Non-pigmented ciliary epithelial cell (primary cell): ENCODE measurements at regions not wholly inside any gene's neighbourhood (a gene's known extent, or its start where the extent isn't known, plus 50 kb on each side); places are given as distances from the start of the nearest gene placed in this dataset.
"Not testable (repeated sequence)": the region's sequence is repeated elsewhere in the genome, so short reads cannot be mapped to it uniquely, and the experiment has no call there.

Source experiments
- DNase-seq: peaks from one replicate; pipeline ENCODE4 v3.0.0-alpha.2; 2010; ENCODE audit warnings: low read depth

DNA sequence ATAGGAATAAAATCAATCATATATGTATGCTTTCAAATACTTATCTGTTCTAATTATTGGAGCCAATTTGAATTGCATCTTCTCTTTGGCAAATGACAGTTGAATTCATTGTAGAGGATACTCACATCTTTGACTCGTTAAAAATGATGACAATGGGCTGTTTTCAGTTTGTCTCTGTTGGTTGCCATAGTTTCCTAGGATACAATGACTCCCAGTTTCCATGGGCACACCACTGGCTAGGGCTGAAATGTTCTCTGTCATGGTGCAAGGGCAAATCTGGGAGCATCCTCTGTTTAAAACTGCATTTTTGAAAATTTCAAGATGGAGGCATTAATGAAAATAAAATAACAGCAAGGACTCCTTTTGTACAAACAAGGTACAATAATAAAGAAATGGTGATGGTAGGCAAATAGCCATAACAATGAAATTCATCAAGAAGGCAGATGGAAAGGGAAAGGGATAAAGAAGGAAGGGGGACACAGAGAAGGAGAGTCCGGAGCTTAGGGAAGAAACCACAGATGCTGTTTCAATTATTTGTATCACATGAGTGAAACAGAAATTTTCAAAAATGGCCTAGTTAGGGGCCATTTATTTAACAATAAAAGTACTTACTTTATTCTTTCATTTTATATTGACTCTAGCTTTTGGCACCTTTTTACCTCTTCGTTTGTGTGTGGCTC is 378.8 kb upstream of the SEMA6A start:
- DNase-seq, result no peak

GRCh38 chr5:116951219-116951618 is 376.6 kb upstream of the SEMA6A start:
- no peak for DNase-seq

DNA sequence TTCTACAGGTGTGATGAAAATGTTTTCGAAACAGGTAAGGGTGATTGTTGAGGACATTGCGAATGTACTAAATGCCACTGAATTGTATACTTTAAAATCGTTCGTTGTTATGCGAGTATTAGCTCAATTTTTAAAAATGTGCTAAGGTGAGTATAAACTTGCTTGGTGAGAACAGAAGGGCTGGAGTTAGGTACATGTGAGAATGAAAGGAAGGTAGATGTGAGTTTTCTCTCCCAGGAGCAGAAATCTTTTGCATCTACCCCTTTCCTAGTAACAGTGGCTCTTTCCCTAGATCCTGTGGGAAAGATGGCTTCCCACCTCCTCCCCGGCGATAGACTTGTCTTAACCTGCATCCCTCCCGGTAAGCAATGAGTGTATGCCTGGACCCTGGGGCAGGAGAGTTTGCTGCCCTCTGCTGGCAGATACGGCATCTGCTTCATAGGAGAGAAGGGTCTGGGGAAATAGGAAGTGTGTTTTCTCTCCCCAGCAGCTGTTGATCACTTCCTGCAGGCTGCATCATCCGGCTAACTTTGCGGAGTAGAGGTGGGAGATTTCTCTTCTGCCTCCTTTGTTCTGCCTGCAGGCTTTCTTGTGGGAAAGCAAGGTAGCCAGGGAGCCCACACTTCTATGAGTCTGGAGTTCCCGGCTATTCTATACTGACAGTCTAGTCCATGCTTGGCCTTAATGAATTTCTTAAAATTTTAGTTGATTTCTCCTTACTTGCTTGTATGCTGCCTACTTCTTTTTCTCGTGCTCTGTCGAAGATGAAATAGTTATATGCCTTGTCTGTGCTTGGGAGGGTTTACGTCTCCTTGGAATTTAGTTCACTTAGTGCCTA is 373.3 kb upstream of the SEMA6A start:
- DNase-seq, result no peak

DNA sequence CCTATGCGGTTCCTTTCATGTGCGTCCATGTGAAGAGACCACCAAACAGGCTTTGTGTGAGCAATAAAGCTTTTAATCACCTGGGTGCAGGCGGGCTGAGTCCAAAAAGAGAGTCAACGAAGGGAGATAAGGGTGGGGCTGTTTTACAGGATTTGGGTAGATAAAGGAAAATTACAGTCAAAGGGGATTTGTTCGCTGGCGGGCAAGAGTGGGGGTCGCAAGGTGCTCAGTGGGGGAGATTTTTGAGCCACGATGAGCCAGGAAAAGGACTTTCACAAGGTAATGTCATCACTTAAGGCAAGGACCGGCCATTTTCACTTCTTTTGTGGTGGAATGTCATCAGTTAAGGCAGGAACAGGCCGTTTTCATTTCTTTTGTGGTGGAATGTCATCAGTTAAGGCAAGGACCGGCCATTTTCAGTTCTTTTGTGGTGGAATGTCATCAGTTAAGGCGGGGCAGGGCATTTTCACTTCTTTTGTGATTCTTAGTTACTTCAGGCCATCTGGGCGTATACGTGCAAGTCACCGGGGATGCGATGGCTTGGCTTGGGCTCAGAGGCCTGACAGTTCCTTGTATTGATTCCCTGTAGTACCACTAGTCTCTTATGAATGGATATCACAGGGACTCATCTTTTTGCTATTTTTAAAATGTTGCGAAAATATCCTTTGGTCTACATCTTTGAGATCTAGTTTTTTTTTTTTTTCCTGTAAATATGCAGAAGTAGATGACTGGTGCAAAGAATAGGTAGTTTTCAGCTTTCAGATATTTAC is 371.2 kb upstream of the SEMA6A start:
- not testable (repeated sequence) for DNase-seq

GRCh38 chr5:116944183-116944582 is 369.6 kb upstream of the SEMA6A start:
- no peak for DNase-seq

- no peak for DNase-seq
Observed at GRCh38 chr5:116942622-116943021, 368.0 kb upstream of the SEMA6A start.

- no peak for DNase-seq
Observed at GRCh38 chr5:116939641-116940040, 365.0 kb upstream of the SEMA6A start.

DNA sequence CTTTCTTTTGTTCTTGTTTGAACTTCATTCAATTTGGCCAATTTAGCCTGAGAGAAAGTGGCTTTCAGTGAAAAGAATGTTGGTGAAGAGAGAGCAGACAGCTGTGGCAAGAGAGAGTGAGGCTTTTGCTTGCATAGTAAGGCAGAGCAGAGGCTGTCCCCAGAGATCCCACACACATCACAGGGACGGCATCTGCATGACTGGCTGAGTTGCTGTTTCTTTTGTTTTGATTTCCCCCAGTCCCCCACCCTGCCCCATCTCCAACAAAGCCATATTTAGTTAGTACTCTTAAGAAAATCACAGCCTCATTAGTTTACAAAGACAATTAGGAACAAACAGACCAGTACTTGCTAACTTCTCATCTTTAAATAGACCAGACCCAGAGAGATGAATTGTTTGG is 363.9 kb upstream of the SEMA6A start:
- no peak for DNase-seq

DNA sequence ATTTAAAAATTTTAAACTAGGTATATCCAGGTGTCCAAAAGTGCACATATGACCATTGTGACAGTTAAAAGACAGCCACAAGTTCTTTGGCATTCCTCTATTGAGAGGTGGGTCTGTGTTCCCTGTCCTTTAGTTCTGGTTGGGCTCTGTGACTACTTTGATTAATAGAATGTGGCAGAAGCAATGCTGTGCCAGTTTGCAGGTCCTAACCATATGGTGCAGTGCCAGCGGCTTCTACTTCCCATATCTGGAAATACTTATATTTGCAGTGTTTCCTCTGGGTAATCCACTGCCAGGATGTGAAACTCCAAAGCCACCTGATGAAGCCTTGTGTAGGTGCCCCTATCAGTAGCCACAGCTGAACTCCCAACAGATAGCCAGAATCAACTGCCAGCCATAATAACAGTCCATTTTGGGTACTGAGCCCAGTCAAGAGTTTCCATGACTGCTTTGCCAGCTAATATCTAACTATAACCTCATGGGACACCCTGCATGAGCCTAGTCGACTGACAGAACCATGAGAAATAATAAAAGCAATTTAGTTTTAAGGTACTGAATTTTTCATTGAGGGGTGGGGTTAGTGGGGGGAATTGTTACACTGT is 361.0 kb upstream of the SEMA6A start:
- no peak for DNase-seq

- DNase-seq, result no peak
Observed at GRCh38 chr5:116930616-116931015, 356.0 kb upstream of the SEMA6A start.

DNA sequence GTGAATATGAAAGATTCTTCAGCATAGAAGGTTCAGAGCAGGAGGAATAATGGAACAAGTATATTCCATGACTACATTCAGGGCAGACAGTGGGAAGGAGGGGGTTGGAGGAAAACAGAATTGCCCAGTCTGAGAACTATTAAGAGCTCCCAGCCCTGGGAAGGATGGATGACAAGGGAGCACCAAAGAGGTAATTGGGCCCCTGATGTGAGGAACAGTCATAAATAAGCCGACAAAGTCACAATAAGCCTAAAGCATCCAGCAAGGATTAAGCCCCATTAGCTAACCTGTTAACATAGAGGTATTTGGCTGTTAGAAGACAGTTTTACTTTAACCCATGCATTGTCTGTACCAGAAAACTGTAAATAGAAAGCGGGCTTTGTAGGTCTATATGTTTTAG is 348.7 kb upstream of the SEMA6A start:
- DNase-seq, result no peak

DNA sequence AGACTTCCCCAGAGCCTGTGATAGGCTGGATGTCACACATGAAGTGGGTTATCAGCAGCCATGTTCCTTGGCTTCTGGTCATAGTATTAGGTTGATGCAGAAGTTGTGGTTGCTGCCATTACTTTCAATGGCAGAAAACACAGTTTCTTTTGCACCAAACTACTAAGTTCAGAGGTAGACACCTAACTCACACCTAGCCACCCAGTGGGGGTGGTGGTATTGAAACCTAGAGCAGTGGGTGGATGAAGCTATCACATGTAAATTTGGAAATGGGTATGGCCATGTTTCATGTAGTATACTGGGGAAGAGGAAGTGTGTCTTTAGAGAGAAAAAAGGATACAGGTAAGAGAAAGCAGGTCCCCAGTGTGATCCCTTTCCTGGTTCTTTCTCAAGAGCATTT is 347.9 kb upstream of the SEMA6A start:
- DNase-seq, result no peak

- no peak for DNase-seq
Observed at GRCh38 chr5:116914869-116915504, 340.4 kb upstream of the SEMA6A start.

- DNase-seq, result no peak
Observed at GRCh38 chr5:116912221-116912620, 337.6 kb upstream of the SEMA6A start.

DNA sequence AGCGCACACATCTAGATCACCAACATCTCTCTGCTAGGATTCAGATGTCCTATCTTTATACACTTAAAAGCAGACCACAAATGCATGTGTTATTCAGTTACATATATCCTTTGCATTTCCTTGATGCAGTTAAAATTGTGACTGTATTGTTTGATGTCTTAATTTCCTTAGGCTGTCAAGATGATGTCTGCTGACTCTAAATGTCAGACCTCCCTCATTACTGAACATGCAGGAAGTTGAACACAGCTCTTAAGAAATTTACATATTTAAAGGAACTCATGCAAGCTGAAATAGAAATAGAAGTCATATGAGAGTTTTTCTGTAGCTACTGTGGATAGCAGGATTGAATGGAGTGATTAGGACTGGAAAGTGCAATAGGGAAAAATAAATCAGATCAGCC is 336.5 kb upstream of the SEMA6A start:
- DNase-seq, result no peak

DNA sequence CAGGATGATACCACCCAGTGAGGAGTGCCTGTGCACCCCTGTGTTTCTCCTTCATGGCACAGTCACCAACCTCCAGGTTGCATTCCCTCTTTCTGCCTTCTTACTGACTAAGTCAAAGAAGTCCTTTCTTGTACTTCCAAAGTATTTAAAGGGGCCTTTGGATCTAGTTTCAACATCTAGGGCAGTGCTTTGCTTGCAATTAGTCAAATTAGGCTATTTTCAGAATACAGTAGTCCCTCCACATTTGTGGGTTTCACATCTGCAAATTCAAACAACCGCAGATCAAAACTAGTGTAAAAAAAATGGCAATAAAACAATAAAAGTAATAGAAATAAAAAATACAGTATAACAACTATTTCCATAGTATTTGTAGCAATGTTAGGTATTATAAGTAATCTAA is 333.9 kb upstream of the SEMA6A start:
- no peak for DNase-seq

GRCh38 chr5:116905885-116906284 is 331.3 kb upstream of the SEMA6A start:
- no peak for DNase-seq

DNA sequence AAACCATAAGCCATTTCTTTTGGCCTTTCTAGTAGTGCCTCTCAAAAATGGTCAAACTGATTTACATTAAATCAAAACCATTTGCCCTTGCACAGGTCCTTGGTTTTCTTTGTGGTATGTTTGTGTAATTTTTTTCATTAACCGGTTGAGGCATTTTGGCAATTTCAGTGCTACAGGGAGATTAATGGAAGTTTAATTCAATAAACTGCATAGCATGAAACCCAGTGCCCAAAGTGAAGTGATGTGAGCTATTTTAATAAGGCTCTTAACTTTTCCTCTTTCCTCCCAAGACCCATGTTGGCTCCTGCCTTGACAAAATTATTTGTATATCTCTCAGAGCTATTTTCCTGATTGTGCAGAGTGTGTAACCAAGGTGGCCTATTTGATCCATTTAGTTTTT is 326.2 kb upstream of the SEMA6A start:
- no peak for DNase-seq

DNA sequence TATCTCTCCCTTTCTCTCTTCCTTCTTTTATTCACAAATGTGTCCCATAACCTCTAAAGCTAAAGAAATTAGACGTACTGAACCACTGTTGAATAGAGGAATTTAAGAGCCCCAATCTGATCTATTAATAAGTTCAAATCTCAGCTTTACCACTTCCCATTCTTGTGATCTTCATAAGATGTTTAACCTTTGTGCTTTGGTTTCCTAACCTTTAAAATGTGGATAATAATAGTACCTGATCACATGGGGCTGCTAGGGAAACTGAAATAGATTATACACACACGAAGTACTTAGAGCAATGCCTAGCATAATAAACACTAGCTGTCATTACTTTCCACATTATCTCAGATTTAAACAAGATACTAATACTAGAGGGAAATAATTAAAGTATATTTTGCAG is 324.3 kb upstream of the SEMA6A start:
- no peak for DNase-seq

GRCh38 chr5:116897291-116897690 is 322.7 kb upstream of the SEMA6A start:
- DNase-seq, result no peak

- no peak for DNase-seq
Observed at GRCh38 chr5:116896001-116896400, 321.4 kb upstream of the SEMA6A start.

GRCh38 chr5:116892993-116893392 is 318.4 kb upstream of the SEMA6A start:
- DNase-seq, result no peak
